Nephron (organoid): ENCODE measurements at regions not wholly inside any gene's neighbourhood (a gene's known extent, or its start where the extent isn't known, plus 50 kb on each side); places are given as distances from the start of the nearest gene placed in this dataset.
"Not testable (repeated sequence)": the region's sequence is repeated elsewhere in the genome, so short reads cannot be mapped to it uniquely, and the experiment has no call there.

Experiments
- H3K27ac Mint-ChIP-seq, 3 experiments: 2 replicates each; pipeline ENCODE4 v1.8.0; 2020; ENCODE audit warnings: mixed read lengths in 3 of 3, mild to moderate bottlenecking in 2 of 3, moderate library complexity in 1 of 3
- H3K27me3 Mint-ChIP-seq: 2 replicates; pipeline ENCODE4 v1.8.0; 2021; ENCODE audit warnings: low read depth, mild to moderate bottlenecking, moderate library complexity, mixed read lengths
- H3K36me3 Mint-ChIP-seq: 2 replicates; pipeline ENCODE4 v1.8.0; 2020; ENCODE audit warnings: low read depth, mixed read lengths
- H3K4me1 Mint-ChIP-seq: 2 replicates; pipeline ENCODE4 v1.8.0; 2020; ENCODE audit warnings: mixed read lengths
- H3K4me3 Mint-ChIP-seq, 3 experiments: 2 replicates each; pipeline ENCODE4 v1.8.0; 2020; ENCODE audit warnings: mild to moderate bottlenecking in 3 of 3, mixed read lengths in 3 of 3, moderate library complexity in 2 of 3
- H3K9me3 Mint-ChIP-seq: 2 replicates; pipeline ENCODE4 v1.8.0; 2020; ENCODE audit warnings: mixed read lengths
- CTCF ChIP-seq, 3 experiments: fragments of 200-600 bp; sonication (generic); IDR thresholded peaks; one replicate each; pipeline ENCODE4 v1.5.0; 2021; ENCODE audit warnings: antibody characterized with exemption in 3 of 3; ENCODE audit not compliant: unreplicated experiment in 3 of 3

DNA sequence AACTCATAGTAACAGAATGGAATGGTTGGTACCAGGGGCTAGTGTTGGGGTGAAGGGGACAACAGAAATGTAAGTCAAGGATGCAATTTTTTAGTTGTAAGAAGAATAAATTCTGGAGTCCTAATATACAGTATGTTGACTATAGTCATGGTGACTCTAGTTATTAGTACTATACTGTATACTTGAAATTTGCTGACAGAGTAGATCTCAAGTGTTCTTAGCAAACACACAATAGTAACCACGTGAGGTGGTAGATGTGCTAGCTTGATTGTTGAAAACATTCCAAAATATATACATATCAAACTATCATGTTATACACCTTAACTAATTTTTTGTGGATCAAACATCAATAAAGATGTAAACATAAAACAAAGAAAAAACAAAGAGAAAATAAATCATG lies 1345.1 kb upstream of the PCDH20 start:
- H3K27me3 Mint-ChIP-seq: no peaks in the 10 kb centered on the region
- no peaks in the 10 kb centered on the region for H3K9me3 Mint-ChIP-seq
- no peak for TF ChIP-seq CTCF (IDR thresholded peaks at IDR 0.05; ENCODE audit: unreplicated experiment in 3 of 3)
- H3K27ac Mint-ChIP-seq: no peak overlapping the region
- H3K4me1 Mint-ChIP-seq: no peaks in the 10 kb centered on the region
- no peaks in the 10 kb centered on the region for H3K36me3 Mint-ChIP-seq
- H3K4me3 Mint-ChIP-seq: no peak overlapping the region

GRCh38 chr13:62747629-62748028 lies 1332.0 kb upstream of the PCDH20 start:
- H3K27ac Mint-ChIP-seq: no peak overlapping the region

GRCh38 chr13:62747152-62747551 lies 1331.5 kb upstream of the PCDH20 start:
- no peaks in the 10 kb centered on the region for H3K4me1 Mint-ChIP-seq
- no peaks in the 10 kb centered on the region for H3K9me3 Mint-ChIP-seq
- no peaks in the 10 kb centered on the region for H3K27me3 Mint-ChIP-seq
- no peak overlapping the region for H3K4me3 Mint-ChIP-seq
- no peak overlapping the region for H3K27ac Mint-ChIP-seq
- no peak for TF ChIP-seq CTCF (IDR thresholded peaks at IDR 0.05; ENCODE audit: unreplicated experiment in 3 of 3)
- H3K36me3 Mint-ChIP-seq: no peaks in the 10 kb centered on the region

More at GRCh38 chr13:62747629-62748028, 1332.0 kb upstream of the PCDH20 start:
- Mint-ChIP-seq H3K27me3 (no peaks in the 10 kb centered on the region), H3K4me3 (no peak overlapping the region), H3K4me1 (no peaks in the 10 kb centered on the region), H3K9me3 (no peaks in the 10 kb centered on the region), H3K36me3 (no peaks in the 10 kb centered on the region)
- no peak for TF ChIP-seq CTCF (IDR thresholded peaks at IDR 0.05; ENCODE audit: unreplicated experiment in 3 of 3)

DNA sequence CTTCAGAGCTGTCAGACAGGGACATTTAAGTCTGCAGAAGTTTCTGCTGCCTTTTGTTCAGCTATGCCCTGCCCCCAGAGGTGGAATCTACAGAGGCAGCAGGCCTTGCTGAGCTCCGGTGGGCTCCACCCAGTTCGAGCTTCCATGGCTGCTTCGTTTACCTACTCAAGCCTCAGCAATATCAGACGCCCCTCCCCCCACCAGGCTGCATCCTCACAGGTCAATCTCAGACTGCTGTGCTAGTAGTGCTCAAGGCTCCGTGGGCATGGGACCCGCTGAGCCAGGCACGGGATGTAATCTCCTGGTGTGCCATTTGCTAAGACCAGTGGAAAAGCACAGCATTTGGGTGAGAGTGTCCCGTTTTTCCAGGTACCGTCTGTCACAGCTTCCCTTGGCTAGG lies 1314.1 kb upstream of the PCDH20 start:
- H3K36me3 Mint-ChIP-seq, H3K4me1 Mint-ChIP-seq, H3K4me3 Mint-ChIP-seq, H3K27ac Mint-ChIP-seq, H3K27me3 Mint-ChIP-seq: not testable (repeated sequence)
- peaks cover 12% of the 10 kb centered on the region for H3K9me3 Mint-ChIP-seq

DNA sequence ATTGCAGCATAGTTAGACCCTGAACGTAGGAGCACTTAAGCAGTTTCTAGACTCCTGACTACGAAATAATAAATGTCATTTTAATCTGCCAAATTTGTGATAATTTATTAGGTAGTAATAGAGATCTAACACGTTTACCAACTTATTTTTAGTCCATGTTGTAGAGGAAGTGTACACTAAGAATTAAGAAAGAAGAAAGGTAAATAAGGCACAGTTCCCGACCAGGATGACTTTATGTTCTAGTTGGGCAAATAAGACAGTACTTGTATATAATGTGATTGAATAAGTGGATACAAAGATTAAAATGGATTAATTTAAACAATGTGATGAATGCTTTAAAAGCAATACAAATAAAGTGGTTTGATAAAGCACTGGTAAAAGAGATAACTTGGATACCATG lies 1306.2 kb upstream of the PCDH20 start:
- no peak for TF ChIP-seq CTCF (IDR thresholded peaks at IDR 0.05; ENCODE audit: unreplicated experiment in 3 of 3)
- Mint-ChIP-seq H3K27me3 (peaks cover 3% of the 10 kb centered on the region), H3K27ac (no peak overlapping the region), H3K36me3 (no peaks in the 10 kb centered on the region), H3K9me3 (no peaks in the 10 kb centered on the region), H3K4me1 (no peaks in the 10 kb centered on the region), H3K4me3 (no peak overlapping the region)

DNA sequence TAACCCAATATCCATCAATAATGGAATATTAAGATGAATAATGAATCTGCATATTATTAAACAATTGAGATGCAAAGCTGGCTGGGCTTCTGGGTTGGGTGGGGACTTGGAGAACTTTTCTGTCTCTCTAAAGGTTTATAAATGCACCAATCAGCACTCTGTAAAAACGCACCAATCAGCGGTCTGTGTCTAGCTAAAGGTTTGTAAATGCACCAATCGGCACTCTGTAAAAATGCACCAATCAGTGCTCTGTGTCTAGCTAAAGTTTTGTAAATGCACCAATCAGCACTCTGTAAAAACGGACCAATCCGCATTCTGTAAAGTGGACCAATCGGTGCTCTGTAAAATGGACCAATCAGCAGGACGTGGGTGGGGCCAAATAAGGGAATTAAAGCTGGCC lies 1296.3 kb upstream of the PCDH20 start:
- not testable (repeated sequence) for H3K9me3 Mint-ChIP-seq, H3K27me3 Mint-ChIP-seq, H3K27ac Mint-ChIP-seq, H3K36me3 Mint-ChIP-seq, H3K4me1 Mint-ChIP-seq, H3K4me3 Mint-ChIP-seq

- Mint-ChIP-seq H3K9me3 (peaks cover 2% of the 10 kb centered on the region), H3K4me3 (no peak overlapping the region), H3K4me1 (no peaks in the 10 kb centered on the region), H3K27ac (no peak overlapping the region), H3K27me3 (no peaks in the 10 kb centered on the region), H3K36me3 (no peaks in the 10 kb centered on the region)
- TF ChIP-seq CTCF (IDR thresholded peaks at IDR 0.05; ENCODE audit: unreplicated experiment in 3 of 3): no peak
Measured at GRCh38 chr13:62710787-62711186, 1295.1 kb upstream of the PCDH20 start.
